ENCODE measurements at regions not wholly inside any gene's neighbourhood (a gene's known extent, or its start where the extent isn't known, plus 50 kb on each side); places are given as distances from the start of the nearest gene placed in this dataset.

GRCh38 chr2:239579524-239580198 lies 178.8 kb upstream of the HDAC4 start:
- no peak for DNase-seq

DNA sequence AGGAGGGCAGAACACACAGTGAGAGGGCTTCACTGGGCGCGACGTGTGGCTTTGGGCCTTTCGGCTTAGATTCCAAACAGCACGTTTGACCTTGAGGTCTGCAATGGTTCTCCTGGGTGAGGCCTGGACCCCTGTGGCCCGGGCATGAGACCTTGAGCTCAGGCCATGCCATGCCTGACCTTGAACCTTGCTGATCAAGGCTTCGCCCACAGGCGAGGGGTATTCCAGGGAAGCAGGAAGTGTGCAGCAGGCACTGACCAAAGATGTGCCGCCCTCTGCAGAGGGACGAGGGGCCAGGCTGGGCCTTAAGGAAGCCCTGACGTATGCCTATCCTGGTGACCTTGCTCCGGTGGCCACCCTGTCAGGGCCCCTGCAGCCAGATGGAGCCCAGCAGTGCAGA lies 178.3 kb upstream of the HDAC4 start:
- DNase-seq, result no peak

DNA sequence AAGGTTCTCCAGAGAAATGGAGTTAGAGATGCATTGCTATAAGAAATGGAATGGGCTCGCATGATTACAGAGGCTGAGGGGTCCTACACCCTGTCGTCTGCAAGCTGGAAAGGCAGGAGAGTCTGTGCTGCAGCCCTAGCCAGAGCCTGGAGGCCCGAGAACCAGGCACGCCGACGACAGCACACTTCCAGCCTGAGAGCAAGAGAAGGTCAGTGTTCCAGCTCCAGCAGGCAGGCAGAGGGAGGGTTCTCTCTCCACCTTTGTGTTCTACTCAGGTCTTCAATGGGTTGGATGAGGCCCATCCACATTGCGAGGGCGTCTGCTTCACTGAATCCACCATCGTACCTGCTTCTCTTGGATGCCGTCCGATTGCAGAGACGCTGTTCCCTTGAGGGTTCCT lies 177.6 kb upstream of the HDAC4 start:
- no peak for DNase-seq

- DNase-seq, result no peak
Measured at GRCh38 chr2:239577935-239578334, 177.1 kb upstream of the HDAC4 start.

DNA sequence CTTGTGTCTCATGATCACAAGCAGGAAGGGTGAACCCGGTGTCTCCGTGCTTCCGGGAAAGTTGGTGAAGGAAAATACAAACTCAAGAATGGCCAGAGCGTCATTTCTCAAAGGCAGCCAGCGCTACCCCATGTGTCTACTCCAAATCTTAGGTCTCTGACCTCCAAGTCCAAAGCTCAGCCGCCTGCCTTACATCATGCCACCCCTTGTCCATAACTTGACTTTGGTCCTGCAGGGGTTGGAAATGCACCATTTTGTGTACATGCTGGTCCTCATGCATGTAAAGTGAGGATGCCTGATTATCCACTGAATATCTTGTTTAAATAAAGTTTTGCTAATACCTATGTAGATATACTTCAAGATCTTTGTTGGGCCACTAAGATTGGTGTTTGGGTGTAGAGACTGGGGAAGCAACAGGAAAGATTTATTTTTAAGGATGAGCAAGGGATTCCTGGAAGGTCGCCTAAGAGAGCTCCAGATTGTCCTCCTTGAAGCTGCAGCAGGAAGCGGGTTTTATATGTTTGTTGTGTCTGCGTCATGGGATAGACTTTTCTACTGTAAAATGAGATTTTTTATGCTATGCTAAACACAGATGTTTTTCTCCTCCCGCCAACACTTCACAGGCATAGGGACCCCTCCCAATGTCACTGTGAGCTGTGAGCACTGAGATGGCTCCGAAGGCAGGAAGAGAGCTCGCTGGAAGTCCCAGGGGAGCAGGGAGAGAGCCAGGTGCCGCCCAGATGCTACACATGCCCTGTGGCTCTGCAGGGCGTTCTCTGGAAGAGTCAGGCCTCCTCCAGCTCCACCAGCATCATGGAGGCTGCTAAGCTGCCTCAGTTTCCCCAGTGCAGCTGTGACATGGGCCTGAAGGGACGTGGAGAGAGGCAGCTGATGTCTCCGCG lies 176.2 kb upstream of the HDAC4 start:
- no peak for DNase-seq

- DNase-seq, result no peak
Measured at GRCh38 chr2:239575931-239576445, 175.2 kb upstream of the HDAC4 start.

GRCh38 chr2:239574434-239575156 lies 173.8 kb upstream of the HDAC4 start:
- no peak for DNase-seq

GRCh38 chr2:239574054-239574433 lies 173.2 kb upstream of the HDAC4 start:
- DNase-seq, result no peak

- no peak for DNase-seq
Measured at GRCh38 chr2:239570971-239571520, 170.2 kb upstream of the HDAC4 start.

DNA sequence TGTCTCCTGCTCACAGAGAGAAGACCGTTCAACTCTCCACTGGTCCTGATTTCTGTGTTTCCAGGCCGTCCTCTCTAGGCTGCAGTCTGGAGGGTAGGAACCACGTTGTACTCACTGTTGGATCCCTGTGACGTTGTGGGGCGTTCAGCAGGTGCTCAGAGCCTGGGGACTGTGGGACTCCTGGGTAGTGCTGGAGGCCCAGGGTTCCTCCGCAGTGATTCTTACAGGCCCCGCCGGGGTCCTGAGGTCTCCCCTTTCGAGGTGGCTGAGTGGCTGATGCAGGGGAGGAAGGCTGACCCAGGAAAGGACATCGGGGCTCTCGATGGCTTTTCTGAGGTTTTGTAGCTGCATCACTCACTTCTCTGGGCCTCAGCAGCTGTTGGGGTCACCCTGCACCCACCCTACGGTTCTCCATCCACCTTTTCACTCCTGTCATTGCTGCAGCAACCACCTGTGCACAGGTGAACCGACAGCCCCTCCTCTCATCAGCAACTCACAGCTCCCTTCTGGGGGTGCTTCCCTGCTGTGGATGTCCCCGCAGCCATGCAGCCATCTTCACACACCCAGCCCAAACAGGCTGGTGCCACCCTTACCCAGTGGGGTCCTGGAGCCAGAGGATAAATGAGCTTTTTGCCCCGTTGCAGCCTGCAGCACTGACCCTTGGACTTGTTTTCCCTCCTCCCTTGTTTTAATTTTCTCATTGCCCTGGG lies 169.6 kb upstream of the HDAC4 start:
- DNase-seq, result no peak

DNA sequence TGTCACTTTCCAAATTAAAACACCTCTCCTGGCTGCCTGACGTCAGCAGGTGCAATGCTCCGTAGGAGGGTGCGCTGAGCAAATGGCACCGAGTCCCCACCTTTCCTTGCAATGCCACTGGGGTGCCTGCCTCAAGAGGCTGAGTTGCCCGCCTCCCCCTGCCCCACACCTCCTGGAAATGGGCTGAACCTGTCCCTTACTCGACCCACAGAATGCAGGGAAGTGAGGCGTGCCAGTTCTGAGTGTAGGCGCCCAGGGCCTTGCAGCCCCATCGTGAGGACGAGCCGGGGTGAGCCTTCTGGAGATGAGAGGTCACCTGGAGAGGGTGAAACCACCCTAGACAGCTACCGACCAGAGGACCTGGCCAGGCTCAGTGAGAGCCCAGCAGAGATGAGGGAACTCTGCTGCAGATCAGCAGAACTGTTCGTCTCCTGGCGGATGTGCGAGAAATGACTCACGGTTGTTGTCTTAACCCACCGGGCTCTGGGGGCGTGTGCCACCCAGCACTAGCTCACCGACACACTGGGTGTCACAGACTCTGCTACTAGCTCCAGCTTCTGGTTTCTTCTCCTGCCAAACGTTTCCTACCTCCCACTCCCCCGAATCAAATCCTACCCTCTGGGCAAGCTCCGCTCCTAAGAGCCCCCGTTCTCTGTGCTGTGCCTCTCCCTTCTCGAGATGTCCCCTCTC lies 168.7 kb upstream of the HDAC4 start:
- no peak for DNase-seq

DNA sequence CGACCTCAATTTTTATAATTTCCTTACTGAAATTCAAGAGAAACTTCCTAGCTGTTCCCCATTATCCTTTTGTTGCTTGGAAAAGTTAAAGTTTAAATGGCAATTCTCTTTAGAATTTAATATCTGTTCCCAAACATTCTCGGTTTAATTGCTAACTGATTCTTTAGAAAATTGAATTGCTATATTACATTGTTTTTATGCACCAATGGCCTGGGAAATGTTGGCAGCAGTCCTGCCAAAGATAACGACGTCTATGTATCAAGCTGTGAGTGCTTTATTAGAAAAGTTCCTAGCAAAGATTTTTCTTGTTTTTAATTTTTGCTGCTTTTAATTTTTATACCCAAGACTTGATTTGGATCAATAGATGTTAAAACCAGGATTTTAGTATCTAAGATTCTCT lies 167.8 kb upstream of the HDAC4 start:
- no peak for DNase-seq

DNA sequence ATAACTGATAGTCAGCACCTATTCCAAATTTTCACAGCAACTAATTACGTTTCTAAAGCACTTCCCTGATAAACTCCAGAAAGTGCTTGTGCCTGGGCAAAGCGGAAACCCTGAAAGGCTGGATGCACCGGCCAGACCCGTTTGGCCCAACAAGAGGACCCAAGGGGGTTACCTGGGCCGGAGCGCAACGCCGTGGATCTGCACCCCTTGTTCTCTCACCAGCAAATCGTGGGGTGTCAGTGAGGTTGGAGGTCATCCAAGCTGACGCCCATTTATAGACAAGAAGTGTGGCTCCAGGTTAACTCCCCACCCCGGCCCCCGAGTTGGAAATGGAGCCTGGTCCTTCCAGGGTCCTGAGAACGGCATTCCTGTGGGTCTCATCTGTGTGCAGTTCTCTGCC lies 167.0 kb upstream of the HDAC4 start:
- DNase-seq, result no peak

- no peak for DNase-seq
Measured at GRCh38 chr2:239566995-239567568, 166.3 kb upstream of the HDAC4 start.

DNA sequence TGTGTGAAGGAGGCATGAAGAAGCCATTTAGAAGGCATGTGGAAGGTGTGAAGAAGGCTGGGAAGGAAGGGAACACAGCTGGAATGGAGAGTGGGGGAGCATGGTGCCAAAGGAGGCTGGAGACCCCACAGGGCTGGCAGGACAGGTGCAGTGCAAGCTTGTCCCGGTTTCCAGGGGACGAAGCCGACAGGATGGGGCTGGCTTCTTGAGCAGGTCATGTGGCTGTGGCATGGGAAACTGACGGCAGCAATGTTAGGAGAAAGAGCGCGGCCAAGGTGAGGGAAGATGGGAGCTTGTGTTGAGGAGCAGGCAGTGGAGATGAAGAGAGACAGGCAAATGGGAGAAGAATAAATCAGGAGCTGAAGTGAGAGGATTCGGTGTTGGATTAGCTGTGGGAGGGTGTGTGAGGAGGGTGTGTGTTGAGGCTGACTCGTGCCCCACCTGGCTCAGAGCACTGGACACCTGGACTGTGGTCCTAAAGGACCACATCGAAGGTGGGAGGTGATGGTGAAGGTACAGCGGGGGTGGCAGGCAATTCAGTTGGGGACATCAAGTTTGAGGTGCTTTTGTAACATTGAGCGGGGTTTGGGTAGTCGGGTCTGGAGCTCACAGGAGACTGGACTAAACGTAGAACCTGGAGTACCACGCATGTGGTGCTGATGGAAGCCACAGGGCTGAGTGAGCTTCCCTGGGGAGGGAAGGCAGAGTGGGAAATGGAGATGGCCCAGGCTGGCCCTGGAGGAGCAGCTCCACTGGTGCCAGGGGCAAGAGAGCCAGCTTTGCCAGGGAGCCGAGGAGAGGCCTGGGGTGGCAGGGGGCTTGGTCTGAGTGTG lies 165.6 kb upstream of the HDAC4 start:
- DNase-seq, result no peak

DNA sequence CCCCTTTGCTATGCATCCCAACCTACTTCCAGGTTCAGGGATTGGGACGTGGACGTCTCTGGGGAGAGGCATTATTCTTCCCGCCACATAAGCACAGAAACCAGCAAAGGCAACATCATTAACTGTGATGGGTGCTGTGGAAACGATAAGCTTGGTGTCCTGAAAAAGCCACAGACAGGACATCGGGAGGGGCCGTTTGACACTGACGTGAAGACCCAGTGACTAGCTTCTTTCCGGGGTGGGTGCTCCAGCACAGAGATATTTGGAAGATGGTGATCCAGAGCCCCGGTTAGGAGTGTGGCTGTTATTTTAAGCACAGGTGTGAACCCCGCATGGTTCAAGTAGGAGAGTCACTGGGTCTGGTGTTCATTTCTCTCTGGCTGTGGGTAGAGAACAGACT lies 163.8 kb upstream of the HDAC4 start:
- DNase-seq, result no peak

DNA sequence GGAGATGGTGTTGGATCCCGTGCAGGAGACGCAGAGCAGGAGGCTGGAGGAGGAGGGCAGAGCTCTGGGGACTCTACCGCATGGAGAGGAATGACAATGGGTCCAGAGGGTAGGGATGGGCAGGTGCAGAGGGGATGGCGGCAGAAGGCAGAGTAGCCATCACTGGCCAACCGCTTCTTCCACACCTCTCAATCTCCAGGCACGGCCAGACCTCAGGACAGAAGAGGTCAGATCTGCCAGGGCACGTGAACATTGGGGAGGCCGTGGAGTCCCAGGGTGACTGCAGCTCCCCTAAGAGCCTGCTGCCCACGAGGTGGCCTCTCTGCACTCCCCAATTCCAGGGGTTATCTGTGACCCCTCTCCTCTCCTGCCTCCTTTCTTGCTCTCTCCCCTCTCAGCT lies 162.7 kb upstream of the HDAC4 start:
- no peak for DNase-seq

- no peak for DNase-seq
Measured at GRCh38 chr2:239561446-239562001, 160.7 kb upstream of the HDAC4 start.

DNA sequence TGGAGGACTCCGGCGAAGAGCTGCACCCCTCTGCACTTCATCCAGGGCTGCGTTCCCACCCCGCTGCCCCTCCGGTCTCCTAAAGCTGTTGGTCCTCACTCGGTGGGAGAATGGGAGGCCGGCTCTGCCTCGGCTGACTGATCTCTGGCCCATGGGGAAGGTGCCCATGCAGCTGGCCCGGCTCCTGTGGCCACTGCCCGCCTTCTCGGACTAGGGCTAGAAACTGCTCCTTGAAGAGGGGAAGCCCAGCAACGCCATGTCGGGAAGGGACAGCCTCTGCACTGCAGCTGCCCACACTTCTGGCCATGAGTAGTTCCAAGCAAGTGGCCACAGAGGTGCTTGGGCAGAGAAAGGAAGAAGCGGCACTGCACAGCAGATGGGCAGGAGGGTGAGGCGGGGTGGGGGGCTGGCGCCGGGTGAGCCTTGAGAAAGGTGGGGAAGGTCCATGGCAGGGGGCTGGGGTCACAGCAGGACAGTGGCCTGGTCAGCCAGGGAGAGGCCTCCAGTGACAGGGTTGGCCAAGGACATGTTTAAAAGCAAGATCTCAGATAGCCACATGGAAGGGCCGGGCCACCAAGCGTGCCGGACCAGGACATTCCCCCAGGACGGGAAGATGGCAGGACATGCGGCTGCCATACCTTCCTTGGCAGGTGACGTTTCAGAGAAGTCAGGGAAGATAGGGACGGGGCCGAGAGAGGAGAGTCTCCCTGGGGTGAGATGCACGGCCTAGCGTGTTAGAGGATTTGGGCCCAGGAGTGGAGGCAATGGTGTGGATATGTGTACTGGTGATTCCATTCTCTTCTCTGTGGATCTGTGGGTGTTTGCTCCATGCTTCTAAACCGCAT lies 158.8 kb upstream of the HDAC4 start:
- no peak for DNase-seq

Measured in CD4-positive, alpha-beta T cell treated with Interferon gamma for 1 hour (primary cell).